ENCODE measurements at regions not wholly inside any gene's neighbourhood (a gene's known extent, or its start where the extent isn't known, plus 50 kb on each side); places are given as distances from the start of the nearest gene placed in this dataset.

DNA sequence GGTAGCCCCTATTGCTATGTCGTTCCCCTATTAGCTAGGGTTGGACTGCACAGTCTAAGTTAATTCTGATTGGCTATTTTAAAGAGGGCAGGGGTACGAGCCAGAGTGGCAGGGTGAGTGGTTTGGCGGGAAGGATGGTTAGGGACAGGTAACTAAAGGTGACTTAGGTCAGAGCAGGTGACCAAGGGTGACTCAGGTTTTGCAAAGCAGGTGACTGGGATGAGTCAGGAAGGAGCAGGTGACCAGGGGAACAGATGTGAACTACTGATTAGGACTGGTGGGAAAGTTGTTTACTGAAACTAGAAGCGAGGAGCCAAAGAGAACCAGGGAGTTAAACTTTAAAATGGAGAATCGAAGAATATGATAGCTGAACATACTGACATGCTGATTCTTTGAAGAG lies 295.2 kb downstream of the GJA1 start:
- no peaks in the 10 kb centered on the region for H3K27me3 ChIP-seq (ENCODE audit: control insufficient read depth in 1 of 2, insufficient read depth in 2 of 2, low read length in 2 of 2)
- ChIA-PET POLR2A (no interaction called here), CTCF (ENCODE audit: low intra/inter-chr PET ratio, low total read pairs) (no interaction called here)
- WGBS (ENCODE audit: low lambda C conversion rate) = 2% methylated on average over 5 of the region's 5 CpGs
- no peak overlapping the region for H3K27ac ChIP-seq (ENCODE audit: extremely low read length, insufficient read depth, low read length)
- no peak for FAIRE-seq
- no TSS peak for BruUV-seq (replicated peaks)
- no peak overlapping the region for H3K4me2 ChIP-seq (ENCODE audit: low read depth, low read length)
- in situ Hi-C loops (cut with HindIII; ENCODE audit: extremely low pct_ligation_motif_present, low pct_unique_long_range_greater_than_20kb) = no loop called here
- no peaks in the 10 kb centered on the region for H3K79me2 ChIP-seq (ENCODE audit: insufficient read depth, low read length)
- no peak overlapping the region for H2AFZ ChIP-seq (ENCODE audit: low read length)
- intact Hi-C loops (cut with micrococcal nuclease; ENCODE audit: unreplicated experiment) = no loop called here
- H3K36me3 ChIP-seq (replicated peaks in 1 of 2; ENCODE audit: control insufficient read depth in 1 of 2, insufficient read depth in 2 of 2, low read length in 2 of 2) = no peaks in the 10 kb centered on the region
- H4K20me1 ChIP-seq (ENCODE audit: insufficient read depth, low read length) = no peaks in the 10 kb centered on the region
- DNase-seq (ENCODE audit: low spot score) = no peak
- no peak for ATAC-seq
- H3K4me1 ChIP-seq (ENCODE audit: insufficient read depth, low read length) = no peaks in the 10 kb centered on the region
- 0 out of 2 replicates have a peak, but pooled peaks cover 4% of the 10 kb centered on the region for H3K9me3 ChIP-seq (ENCODE audit: low read length)
- no peak for TF ChIP-seq TP53 (CRISPR knock-in tag; conservative IDR thresholded peaks at IDR 0.05)
- TF ChIP-seq ZNF607 (CRISPR knock-in tag; IDR thresholded peaks at IDR 0.05; ENCODE audit: borderline replicate concordance) = no peak
- TF ChIP-seq, protein P1, sequence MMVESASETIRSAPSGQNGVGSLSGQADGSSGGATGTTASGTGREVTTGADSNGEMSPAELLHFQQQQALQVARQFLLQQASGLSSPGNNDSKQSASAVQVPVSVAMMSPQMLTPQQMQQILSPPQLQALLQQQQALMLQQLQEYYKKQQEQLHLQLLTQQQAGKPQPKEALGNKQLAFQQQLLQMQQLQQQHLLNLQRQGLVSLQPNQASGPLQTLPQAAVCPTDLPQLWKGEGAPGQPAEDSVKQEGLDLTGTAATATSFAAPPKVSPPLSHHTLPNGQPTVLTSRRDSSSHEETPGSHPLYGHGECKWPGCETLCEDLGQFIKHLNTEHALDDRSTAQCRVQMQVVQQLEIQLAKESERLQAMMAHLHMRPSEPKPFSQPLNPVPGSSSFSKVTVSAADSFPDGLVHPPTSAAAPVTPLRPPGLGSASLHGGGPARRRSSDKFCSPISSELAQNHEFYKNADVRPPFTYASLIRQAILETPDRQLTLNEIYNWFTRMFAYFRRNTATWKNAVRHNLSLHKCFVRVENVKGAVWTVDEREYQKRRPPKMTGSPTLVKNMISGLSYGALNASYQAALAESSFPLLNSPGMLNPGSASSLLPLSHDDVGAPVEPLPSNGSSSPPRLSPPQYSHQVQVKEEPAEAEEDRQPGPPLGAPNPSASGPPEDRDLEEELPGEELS (CRISPR knock-in tag; IDR thresholded peaks at IDR 0.05) = no peak
- TF ChIP-seq TBL1XR1 (IDR thresholded peaks at IDR 0.05; ENCODE audit: borderline replicate concordance, low read length, partially characterized antibody) = no peak
- no peak for TF ChIP-seq ZFP36 (IDR thresholded peaks at IDR 0.05; ENCODE audit: borderline replicate concordance, low read depth, low read length, partially characterized antibody)
- TF ChIP-seq TBP (CRISPR knock-in tag; IDR thresholded peaks at IDR 0.05) = no peak
- no peak for TF ChIP-seq NCOA5 (CRISPR knock-in tag; IDR thresholded peaks at IDR 0.05)
- TF ChIP-seq PHF20 (CRISPR knock-in tag; IDR thresholded peaks at IDR 0.05) = no peak
- TF ChIP-seq SAFB2 (CRISPR knock-in tag; IDR thresholded peaks at IDR 0.05; ENCODE audit: borderline replicate concordance, low read depth) = no peak
- TF ChIP-seq, protein P2, sequence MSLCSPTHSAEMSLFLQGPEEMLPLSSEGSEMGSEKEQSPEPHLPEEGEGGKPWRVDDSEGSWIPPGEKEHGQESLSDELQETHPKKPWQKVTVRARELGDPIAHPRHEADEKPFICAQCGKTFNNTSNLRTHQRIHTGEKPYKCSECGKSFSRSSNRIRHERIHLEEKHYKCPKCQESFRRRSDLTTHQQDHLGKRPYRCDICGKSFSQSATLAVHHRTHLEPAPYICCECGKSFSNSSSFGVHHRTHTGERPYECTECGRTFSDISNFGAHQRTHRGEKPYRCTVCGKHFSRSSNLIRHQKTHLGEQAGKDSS (CRISPR knock-in tag; IDR thresholded peaks at IDR 0.05; ENCODE audit: borderline replicate concordance, low read depth) = no peak
- TF ChIP-seq ZNF670 (CRISPR knock-in tag; IDR thresholded peaks at IDR 0.05; ENCODE audit: borderline replicate concordance) = no peak
- TF ChIP-seq KDM3A (CRISPR knock-in tag; IDR thresholded peaks at IDR 0.05; ENCODE audit: low read depth) = no peak
- TF ChIP-seq, protein P3, sequence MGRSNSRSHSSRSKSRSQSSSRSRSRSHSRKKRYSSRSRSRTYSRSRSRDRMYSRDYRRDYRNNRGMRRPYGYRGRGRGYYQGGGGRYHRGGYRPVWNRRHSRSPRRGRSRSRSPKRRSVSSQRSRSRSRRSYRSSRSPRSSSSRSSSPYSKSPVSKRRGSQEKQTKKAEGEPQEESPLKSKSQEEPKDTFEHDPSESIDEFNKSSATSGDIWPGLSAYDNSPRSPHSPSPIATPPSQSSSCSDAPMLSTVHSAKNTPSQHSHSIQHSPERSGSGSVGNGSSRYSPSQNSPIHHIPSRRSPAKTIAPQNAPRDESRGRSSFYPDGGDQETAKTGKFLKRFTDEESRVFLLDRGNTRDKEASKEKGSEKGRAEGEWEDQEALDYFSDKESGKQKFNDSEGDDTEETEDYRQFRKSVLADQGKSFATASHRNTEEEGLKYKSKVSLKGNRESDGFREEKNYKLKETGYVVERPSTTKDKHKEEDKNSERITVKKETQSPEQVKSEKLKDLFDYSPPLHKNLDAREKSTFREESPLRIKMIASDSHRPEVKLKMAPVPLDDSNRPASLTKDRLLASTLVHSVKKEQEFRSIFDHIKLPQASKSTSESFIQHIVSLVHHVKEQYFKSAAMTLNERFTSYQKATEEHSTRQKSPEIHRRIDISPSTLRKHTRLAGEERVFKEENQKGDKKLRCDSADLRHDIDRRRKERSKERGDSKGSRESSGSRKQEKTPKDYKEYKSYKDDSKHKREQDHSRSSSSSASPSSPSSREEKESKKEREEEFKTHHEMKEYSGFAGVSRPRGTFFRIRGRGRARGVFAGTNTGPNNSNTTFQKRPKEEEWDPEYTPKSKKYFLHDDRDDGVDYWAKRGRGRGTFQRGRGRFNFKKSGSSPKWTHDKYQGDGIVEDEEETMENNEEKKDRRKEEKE (IDR thresholded peaks at IDR 0.05) = no peak
- no peak overlapping the region for H3K9ac ChIP-seq (ENCODE audit: insufficient read depth, low read depth, low read length)
- H3K4me3 ChIP-seq (replicated peaks in 1 of 3; ENCODE audit: insufficient read depth in 1 of 3, low read depth in 2 of 3, low read length in 3 of 3) = no peak overlapping the region
